ENCODE measurements at regions not wholly inside any gene's neighbourhood (a gene's known extent, or its start where the extent isn't known, plus 50 kb on each side); places are given as distances from the start of the nearest gene placed in this dataset.

GRCh38 chr16:52967744-52968143, 85.0 kb downstream of the CHD9NB start (continued):
- TF ChIP-seq ZNF83 (CRISPR knock-in tag; IDR thresholded peaks at IDR 0.05; ENCODE audit: borderline replicate concordance) (no peak), ZNF18 (CRISPR knock-in tag; IDR thresholded peaks at IDR 0.05; ENCODE audit: insufficient replicate concordance) (no peak), SKIL (CRISPR knock-in tag; IDR thresholded peaks at IDR 0.05; ENCODE audit: borderline replicate concordance) (no peak), ZNF709 (CRISPR knock-in tag; IDR thresholded peaks at IDR 0.05) (no peak), FOXK1 (CRISPR knock-in tag; IDR thresholded peaks at IDR 0.05; ENCODE audit: borderline replicate concordance, low read depth) (no peak), ZIK1 (CRISPR knock-in tag; IDR thresholded peaks at IDR 0.05; ENCODE audit: borderline replicate concordance, low read depth) (no peak), ARNT (IDR thresholded peaks at IDR 0.05) (no peak), NKX3-1 (CRISPR knock-in tag; IDR thresholded peaks at IDR 0.05) (no peak), RFX3 (CRISPR knock-in tag; IDR thresholded peaks at IDR 0.05) (no peak), NFYC (CRISPR knock-in tag; IDR thresholded peaks at IDR 0.05) (no peak)

GRCh38 chr16:52964290-52964689, 88.4 kb downstream of the CHD9NB start:
- WGBS (ENCODE audit: low lambda C conversion rate) = 7% methylated on average over 2 of the region's 2 CpGs
- H4K20me1 ChIP-seq (ENCODE audit: insufficient read depth, low read length) = no peaks in the 10 kb centered on the region
- H3K9me3 ChIP-seq (ENCODE audit: low read length) = no peaks in the 10 kb centered on the region
- H3K27me3 ChIP-seq (ENCODE audit: control insufficient read depth in 1 of 2, insufficient read depth in 2 of 2, low read length in 2 of 2) = no peaks in the 10 kb centered on the region
- ChIA-PET CTCF (ENCODE audit: low intra/inter-chr PET ratio, low total read pairs) (no interaction called here), POLR2A (no interaction called here)
- H3K79me2 ChIP-seq (ENCODE audit: insufficient read depth, low read length) = no peaks in the 10 kb centered on the region
- H3K4me2 ChIP-seq (ENCODE audit: low read depth, low read length) = no peak overlapping the region
- H3K4me3 ChIP-seq (replicated peaks in 1 of 3; ENCODE audit: insufficient read depth in 1 of 3, low read depth in 2 of 3, low read length in 3 of 3) = no peak overlapping the region
- no TSS peak for BruUV-seq (replicated peaks)
- H3K4me1 ChIP-seq (ENCODE audit: insufficient read depth, low read length) = no peaks in the 10 kb centered on the region
- intact Hi-C loops (cut with micrococcal nuclease; ENCODE audit: unreplicated experiment) (no loop called here), in situ Hi-C loops (cut with HindIII; ENCODE audit: extremely low pct_ligation_motif_present, low pct_unique_long_range_greater_than_20kb) (no loop called here)
- DNase-seq (ENCODE audit: low spot score) = no peak
- no peak for FAIRE-seq
- H3K27ac ChIP-seq (ENCODE audit: extremely low read length, insufficient read depth, low read length) = no peak overlapping the region
- no peak overlapping the region for H3K9ac ChIP-seq (ENCODE audit: insufficient read depth, low read depth, low read length)
- no peak overlapping the region for H2AFZ ChIP-seq (ENCODE audit: low read length)
- ATAC-seq = no peak
- no peaks in the 10 kb centered on the region for H3K36me3 ChIP-seq (replicated peaks in 1 of 2; ENCODE audit: control insufficient read depth in 1 of 2, insufficient read depth in 2 of 2, low read length in 2 of 2)
- TF ChIP-seq BRCA1 (CRISPR knock-in tag; IDR thresholded peaks at IDR 0.05) (no peak), KMT2A (CRISPR knock-in tag; IDR thresholded peaks at IDR 0.05) (no peak), FOXP4 (CRISPR knock-in tag; IDR thresholded peaks at IDR 0.05) (no peak), ELF4 (CRISPR knock-in tag; IDR thresholded peaks at IDR 0.05; ENCODE audit: borderline replicate concordance) (no peak), NR2F1 (CRISPR knock-in tag; IDR thresholded peaks at IDR 0.05) (no peak), HBP1 (CRISPR knock-in tag; IDR thresholded peaks at IDR 0.05; ENCODE audit: low read depth) (no peak), ZFP41 (CRISPR knock-in tag; IDR thresholded peaks at IDR 0.05; ENCODE audit: borderline replicate concordance) (no peak)
